ENCODE measurements at regions not wholly inside any gene's neighbourhood (a gene's known extent, or its start where the extent isn't known, plus 50 kb on each side); places are given as distances from the start of the nearest gene placed in this dataset.

- no peaks in the 10 kb centered on the region for H3K36me3 Mint-ChIP-seq (ENCODE audit: insufficient read depth, unreplicated experiment)
- no peaks in the 10 kb centered on the region for H3K4me1 ChIP-seq
- H3K4me3 ChIP-seq (ENCODE audit: low read depth, low read length), result no peak overlapping the region
- H3K9me3 ChIP-seq, result no peaks in the 10 kb centered on the region
- DNase-seq, result no peak
- POLR2A ChIA-PET, result no interaction called here
- no peaks in the 10 kb centered on the region for H3K4me1 Mint-ChIP-seq (ENCODE audit: low read depth, unreplicated experiment)
- H3K27me3 ChIP-seq (replicated peaks; ENCODE audit: control insufficient read depth, insufficient read depth, low read length), result no peaks in the 10 kb centered on the region
- intact Hi-C loops (cut with micrococcal nuclease; ENCODE audit: unreplicated experiment), result no loop called here
- CTCF ChIA-PET, result no interaction called here
- no TSS peak for BruUV-seq (replicated peaks)
- no peaks in the 10 kb centered on the region for H3K27me3 Mint-ChIP-seq (ENCODE audit: insufficient read depth, unreplicated experiment)
- no peak overlapping the region for H3K4me3 Mint-ChIP-seq (ENCODE audit: unreplicated experiment)
- no peak overlapping the region for H3K27ac Mint-ChIP-seq (ENCODE audit: unreplicated experiment)
- no peaks in the 10 kb centered on the region for H3K36me3 ChIP-seq (ENCODE audit: control insufficient read depth, insufficient read depth, low read length)
- TF ChIP-seq CTCF (IDR thresholded peaks at IDR 0.05; ENCODE audit: insufficient read depth in 1 of 2, low read depth in 1 of 2, low read length in 1 of 2, severe bottlenecking in 1 of 2, unreplicated experiment in 1 of 2), result no peak
- H3K9me3 Mint-ChIP-seq (ENCODE audit: unreplicated experiment), result no peaks in the 10 kb centered on the region
Measured at GRCh38 chr5:44574678-44575077, 185.5 kb upstream of the FGF10 start.

- H3K4me3 ChIP-seq (ENCODE audit: low read depth, low read length), result no peak overlapping the region
- no peaks in the 10 kb centered on the region for H3K4me1 ChIP-seq
- H3K27me3 ChIP-seq (replicated peaks; ENCODE audit: control insufficient read depth, insufficient read depth, low read length), result no peaks in the 10 kb centered on the region
- no peak for DNase-seq
- Mint-ChIP-seq H3K4me3 (ENCODE audit: unreplicated experiment) (no peak overlapping the region), H3K36me3 (ENCODE audit: insufficient read depth, unreplicated experiment) (no peaks in the 10 kb centered on the region), H3K27me3 (ENCODE audit: insufficient read depth, unreplicated experiment) (peaks cover 3% of the 10 kb centered on the region), H3K9me3 (ENCODE audit: unreplicated experiment) (no peaks in the 10 kb centered on the region), H3K4me1 (ENCODE audit: low read depth, unreplicated experiment) (no peaks in the 10 kb centered on the region), H3K27ac (ENCODE audit: unreplicated experiment) (no peak overlapping the region)
- POLR2A ChIA-PET, result no interaction called here
- CTCF ChIA-PET, result no interaction called here
- H3K36me3 ChIP-seq (ENCODE audit: control insufficient read depth, insufficient read depth, low read length), result no peaks in the 10 kb centered on the region
- H3K9me3 ChIP-seq, result no peaks in the 10 kb centered on the region
- no peak for TF ChIP-seq CTCF (IDR thresholded peaks at IDR 0.05; ENCODE audit: insufficient read depth in 1 of 2, low read depth in 1 of 2, low read length in 1 of 2, severe bottlenecking in 1 of 2, unreplicated experiment in 1 of 2)
- intact Hi-C loops (cut with micrococcal nuclease; ENCODE audit: unreplicated experiment), result no loop called here
- no TSS peak for BruUV-seq (replicated peaks)
Measured at GRCh38 chr5:44568519-44568918, 179.3 kb upstream of the FGF10 start.

- intact Hi-C loops (cut with micrococcal nuclease; ENCODE audit: unreplicated experiment), result no loop called here
- BruUV-seq (replicated peaks), result no TSS peak
- ChIA-PET POLR2A (no interaction called here), CTCF (no interaction called here)
- no peak overlapping the region for H3K4me3 ChIP-seq (ENCODE audit: low read depth, low read length)
- Mint-ChIP-seq H3K4me1 (ENCODE audit: low read depth, unreplicated experiment) (no peaks in the 10 kb centered on the region), H3K27ac (ENCODE audit: unreplicated experiment) (no peak overlapping the region), H3K27me3 (ENCODE audit: insufficient read depth, unreplicated experiment) (peaks cover 4% of the 10 kb centered on the region), H3K4me3 (ENCODE audit: unreplicated experiment) (no peak overlapping the region), H3K36me3 (ENCODE audit: insufficient read depth, unreplicated experiment) (no peaks in the 10 kb centered on the region), H3K9me3 (ENCODE audit: unreplicated experiment) (no peaks in the 10 kb centered on the region)
- H3K4me1 ChIP-seq, result no peaks in the 10 kb centered on the region
- H3K27me3 ChIP-seq (replicated peaks; ENCODE audit: control insufficient read depth, insufficient read depth, low read length), result no peaks in the 10 kb centered on the region
- no peak for TF ChIP-seq CTCF (IDR thresholded peaks at IDR 0.05; ENCODE audit: insufficient read depth in 1 of 2, low read depth in 1 of 2, low read length in 1 of 2, severe bottlenecking in 1 of 2, unreplicated experiment in 1 of 2)
- H3K9me3 ChIP-seq, result no peaks in the 10 kb centered on the region
- no peak for DNase-seq
- no peaks in the 10 kb centered on the region for H3K36me3 ChIP-seq (ENCODE audit: control insufficient read depth, insufficient read depth, low read length)
Measured at GRCh38 chr5:44565902-44566301, 176.7 kb upstream of the FGF10 start.

Data from Caco-2 (cell line).